Activated B cell treated with CpG ODN at 0.5 μM for 24 hours (primary cell): ENCODE measurements at regions not wholly inside any gene's neighbourhood (a gene's known extent, or its start where the extent isn't known, plus 50 kb on each side); places are given as distances from the start of the nearest gene placed in this dataset.

Source experiments
- ATAC-seq: fragments of 200-7000 bp; cut with Tn5 transposase; one replicate; pipeline ENCODE4 v1.10.0; 2021; ENCODE audit warnings: low read depth, mild to moderate bottlenecking, moderate library complexity
- CTCF ChIA-PET: fragments of 350-600 bp; sonication (Branson Sonifier 250); formaldehyde crosslinking; loops from one replicate; lab custom pipeline; 2021; ENCODE audit warnings: antibody characterized with exemption; lab: Charles Lee
- POLR2A ChIA-PET: fragments of 350-600 bp; sonication (Branson Sonifier 250); formaldehyde crosslinking; loops from one replicate; lab custom pipeline; 2021; ENCODE audit warnings: antibody characterized with exemption; lab: Charles Lee
- DNase-seq: peaks from one replicate; pipeline ENCODE4 v3.0.0; 2022
- H3K27ac Mint-ChIP-seq: one replicate; pipeline ENCODE4 v1.8.0; 2020; ENCODE audit warnings: mixed read lengths
- H3K27me3 Mint-ChIP-seq: one replicate; pipeline ENCODE4 v1.8.0; 2021; ENCODE audit warnings: mixed read lengths
- H3K36me3 Mint-ChIP-seq: one replicate; pipeline ENCODE4 v1.8.0; 2021; ENCODE audit warnings: low read depth, mixed read lengths
- H3K4me1 Mint-ChIP-seq: one replicate; pipeline ENCODE4 v1.8.0; 2021; ENCODE audit warnings: mixed read lengths
- H3K4me3 Mint-ChIP-seq: one replicate; pipeline ENCODE4 v1.8.0; 2020; ENCODE audit warnings: mild to moderate bottlenecking, mixed read lengths
- H3K9me3 Mint-ChIP-seq: one replicate; pipeline ENCODE4 v1.8.0; 2020; ENCODE audit warnings: mixed read lengths
- intact Hi-C: fragments of 100-400 bp; cut with micrococcal nuclease; formaldehyde crosslinking; loops from one replicate; pipeline ENCODE4 v1.15.1; 2024
- TF ChIP-seq, protein P1 (sequence below): fragments of 200-600 bp; IDR thresholded peaks from one replicate; pipeline ENCODE4 v1.8.0; 2022; ENCODE audit warnings: antibody characterized with exemption, mild to moderate bottlenecking

DNA sequence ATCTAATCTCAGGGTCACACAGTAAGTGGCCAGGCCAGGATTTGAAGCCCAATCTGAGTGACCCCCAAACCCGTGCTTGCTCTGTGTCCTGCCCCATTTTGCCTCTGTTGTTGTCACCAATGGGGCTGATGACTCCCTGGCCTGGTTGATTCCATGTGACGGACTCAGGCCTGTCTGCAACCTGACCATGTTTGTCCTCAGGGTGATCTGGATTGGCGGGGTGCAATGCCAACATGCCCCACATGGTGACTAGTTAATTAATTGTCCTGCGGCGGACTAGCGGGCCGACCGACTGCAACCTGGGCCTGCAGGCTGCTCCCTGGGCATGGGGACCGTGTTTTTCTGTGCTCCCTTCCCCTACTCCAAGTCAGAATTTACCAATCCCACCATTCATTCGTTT, 256.3 kb downstream of the MATN1 start:
- Mint-ChIP-seq H3K4me1 (no peaks in the 10 kb centered on the region), H3K4me3 (no peak overlapping the region), H3K9me3 (no peaks in the 10 kb centered on the region), H3K27me3 (peaks cover 5% of the 10 kb centered on the region), H3K36me3 (no peaks in the 10 kb centered on the region), H3K27ac (no peak overlapping the region)
- intact Hi-C loops: no loop called here
- no peak for ATAC-seq
- no peak for DNase-seq
- TF ChIP-seq, protein P1, sequence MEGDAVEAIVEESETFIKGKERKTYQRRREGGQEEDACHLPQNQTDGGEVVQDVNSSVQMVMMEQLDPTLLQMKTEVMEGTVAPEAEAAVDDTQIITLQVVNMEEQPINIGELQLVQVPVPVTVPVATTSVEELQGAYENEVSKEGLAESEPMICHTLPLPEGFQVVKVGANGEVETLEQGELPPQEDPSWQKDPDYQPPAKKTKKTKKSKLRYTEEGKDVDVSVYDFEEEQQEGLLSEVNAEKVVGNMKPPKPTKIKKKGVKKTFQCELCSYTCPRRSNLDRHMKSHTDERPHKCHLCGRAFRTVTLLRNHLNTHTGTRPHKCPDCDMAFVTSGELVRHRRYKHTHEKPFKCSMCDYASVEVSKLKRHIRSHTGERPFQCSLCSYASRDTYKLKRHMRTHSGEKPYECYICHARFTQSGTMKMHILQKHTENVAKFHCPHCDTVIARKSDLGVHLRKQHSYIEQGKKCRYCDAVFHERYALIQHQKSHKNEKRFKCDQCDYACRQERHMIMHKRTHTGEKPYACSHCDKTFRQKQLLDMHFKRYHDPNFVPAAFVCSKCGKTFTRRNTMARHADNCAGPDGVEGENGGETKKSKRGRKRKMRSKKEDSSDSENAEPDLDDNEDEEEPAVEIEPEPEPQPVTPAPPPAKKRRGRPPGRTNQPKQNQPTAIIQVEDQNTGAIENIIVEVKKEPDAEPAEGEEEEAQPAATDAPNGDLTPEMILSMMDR: no peak
- POLR2A ChIA-PET: no interaction called here
- CTCF ChIA-PET: no interaction called here

DNA sequence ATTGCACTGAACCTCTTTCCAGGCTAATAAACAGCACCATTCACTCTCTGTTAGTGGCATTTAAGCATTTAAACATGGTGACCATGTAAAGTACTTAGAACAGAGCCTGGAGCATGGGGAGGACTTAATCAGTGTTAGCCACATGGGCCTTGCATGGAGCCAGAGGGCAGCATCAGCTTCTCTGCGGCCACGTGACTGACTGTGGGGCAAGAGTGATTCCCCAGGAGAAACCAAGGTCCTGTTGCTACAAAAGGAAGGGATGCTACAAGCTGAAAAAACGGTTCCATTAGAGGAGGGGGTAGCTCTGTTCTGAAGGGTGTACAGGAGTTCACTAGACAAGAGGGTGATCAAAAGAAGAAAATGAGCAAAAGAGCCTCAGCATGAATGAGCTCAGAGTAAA, 256.8 kb downstream of the MATN1 start:
- intact Hi-C loops: no loop called here
- TF ChIP-seq, protein P1: no peak
- ATAC-seq: no peak
- POLR2A ChIA-PET: no interaction called here
- Mint-ChIP-seq H3K36me3 (no peaks in the 10 kb centered on the region), H3K4me3 (no peak overlapping the region), H3K27me3 (peaks cover 5% of the 10 kb centered on the region), H3K4me1 (no peaks in the 10 kb centered on the region), H3K27ac (no peak overlapping the region), H3K9me3 (no peaks in the 10 kb centered on the region)
- no peak for DNase-seq
- CTCF ChIA-PET: no interaction called here

DNA sequence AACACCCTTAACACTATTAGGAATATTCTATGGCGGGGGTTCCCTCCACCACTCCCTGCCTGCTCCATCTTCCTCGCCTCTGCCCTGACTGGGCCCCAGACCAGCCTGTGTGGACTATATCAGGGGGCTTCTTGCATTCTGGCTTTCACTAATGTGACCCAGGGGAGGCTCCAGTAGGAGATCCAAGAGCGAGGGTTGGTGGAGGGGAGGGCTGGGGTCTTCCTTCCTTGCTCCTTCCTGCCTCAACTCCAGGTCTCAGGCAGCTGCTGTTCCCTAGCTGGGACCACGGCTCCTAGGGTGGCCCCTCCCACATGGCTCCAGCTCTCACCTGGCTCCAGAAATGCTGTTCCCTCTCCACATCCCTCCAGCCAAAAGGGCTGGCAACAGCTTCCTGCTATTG, 257.4 kb downstream of the MATN1 start:
- POLR2A ChIA-PET: no interaction called here
- H3K4me1 Mint-ChIP-seq: no peaks in the 10 kb centered on the region
- no peaks in the 10 kb centered on the region for H3K9me3 Mint-ChIP-seq
- H3K27ac Mint-ChIP-seq: no peak overlapping the region
- TF ChIP-seq, protein P1: no peak
- CTCF ChIA-PET: no interaction called here
- DNase-seq (no peak), ATAC-seq (no peak)
- H3K4me3 Mint-ChIP-seq: no peak overlapping the region
- H3K36me3 Mint-ChIP-seq: no peaks in the 10 kb centered on the region
- peaks cover 5% of the 10 kb centered on the region for H3K27me3 Mint-ChIP-seq
- intact Hi-C loops: no loop called here

DNA sequence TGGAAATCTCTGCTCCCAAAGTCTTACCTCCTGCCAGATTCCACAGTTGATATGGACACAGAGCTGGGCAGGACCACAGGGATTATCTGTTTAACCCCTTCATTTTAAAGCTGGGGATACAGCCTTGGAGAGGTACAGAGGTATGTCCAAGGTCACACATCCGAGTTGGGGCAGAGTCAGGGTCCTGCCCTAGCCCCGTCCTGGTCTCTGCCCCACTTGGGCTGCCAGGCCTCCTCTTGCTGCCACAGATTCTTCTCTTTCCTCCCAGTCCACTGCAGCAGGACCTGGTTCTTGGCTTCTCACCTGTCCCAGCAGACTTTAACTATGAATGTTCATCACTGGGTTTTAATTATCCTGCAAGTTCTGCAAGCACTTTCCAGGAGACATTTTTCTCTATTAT, 258.3 kb downstream of the MATN1 start:
- ATAC-seq: no peak
- H3K4me3 Mint-ChIP-seq: no peak overlapping the region
- H3K4me1 Mint-ChIP-seq: no peaks in the 10 kb centered on the region
- intact Hi-C loops: no loop called here
- ChIA-PET POLR2A (interaction anchor here (0.7 kb wide), 1 partner anchor 63 kb away, joined by 5 read pairs; no protein-coding TSS in a partner anchor), CTCF (no interaction called here)
- no peak overlapping the region for H3K27ac Mint-ChIP-seq
- no peaks in the 10 kb centered on the region for H3K9me3 Mint-ChIP-seq
- H3K36me3 Mint-ChIP-seq: no peaks in the 10 kb centered on the region
- peaks cover 5% of the 10 kb centered on the region for H3K27me3 Mint-ChIP-seq
- DNase-seq: no peak
- TF ChIP-seq, protein P1: no peak

DNA sequence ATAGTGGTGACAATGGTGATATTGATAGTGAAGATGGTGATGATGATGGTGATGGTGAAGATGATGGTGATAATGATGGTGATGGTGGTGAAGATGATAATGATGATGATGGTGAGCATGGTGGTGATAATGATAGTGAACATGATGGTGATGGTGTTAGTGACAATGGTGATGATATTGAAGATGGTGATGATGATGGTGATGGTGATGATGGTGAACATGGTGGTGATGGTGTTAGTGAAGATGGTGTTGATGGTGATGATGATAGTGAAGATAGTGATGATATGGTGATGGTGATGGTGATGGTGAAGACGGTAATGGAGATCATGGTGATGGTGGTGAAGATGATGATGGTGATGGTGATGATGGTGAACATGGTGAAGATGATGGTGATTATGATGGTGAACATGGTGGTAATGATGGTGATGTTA, 259.2 kb downstream of the MATN1 start:
- Mint-ChIP-seq H3K27me3 (peaks cover 5% of the 10 kb centered on the region), H3K4me1 (no peaks in the 10 kb centered on the region), H3K36me3 (no peaks in the 10 kb centered on the region), H3K9me3 (no peaks in the 10 kb centered on the region), H3K27ac (no peak overlapping the region), H3K4me3 (no peak overlapping the region)
- TF ChIP-seq, protein P1: no peak
- ATAC-seq (no peak), DNase-seq (no peak)
- intact Hi-C loops: no loop called here
- POLR2A ChIA-PET: no interaction called here
- CTCF ChIA-PET: no interaction called here
